ENCODE measurements at regions not wholly inside any gene's neighbourhood (a gene's known extent, or its start where the extent isn't known, plus 50 kb on each side); places are given as distances from the start of the nearest gene placed in this dataset.

DNA sequence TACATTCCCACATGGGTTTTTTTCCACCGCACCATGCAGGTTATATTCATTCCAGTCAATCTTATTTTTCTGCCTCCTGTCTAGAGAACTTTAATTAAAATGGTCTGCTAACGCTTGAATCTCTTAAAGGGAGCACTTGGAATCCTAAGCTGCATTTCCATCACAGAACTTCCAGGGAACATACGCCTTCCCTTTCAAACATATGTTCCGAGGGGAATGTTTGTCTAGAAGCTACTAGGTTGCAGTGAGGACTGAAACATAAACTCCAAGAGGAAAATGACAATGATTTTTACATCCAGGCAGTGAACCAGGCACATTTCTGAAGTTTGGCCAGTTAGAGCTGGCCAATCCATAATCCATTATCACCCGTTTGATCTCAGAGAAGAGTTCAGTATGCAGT is 375.5 kb upstream of the NRP1 start:
- H3K9ac ChIP-seq (ENCODE audit: extremely low read depth, insufficient read length, low read length), result no peak overlapping the region
- no peaks in the 10 kb centered on the region for H4K20me1 ChIP-seq (ENCODE audit: control insufficient read depth, insufficient read depth, insufficient read length)
- no peak overlapping the region for H3K18ac ChIP-seq (ENCODE audit: insufficient read length, low read depth, low read length)
- no peaks in the 10 kb centered on the region for H3K79me1 ChIP-seq (ENCODE audit: insufficient read depth, low read depth, low read length, poor library complexity, severe bottlenecking)
- Mint-ChIP-seq H3K4me3 (no peak overlapping the region), H3K27ac (no peak overlapping the region), H3K9me3 (no peaks in the 10 kb centered on the region), H3K36me3 (ENCODE audit: insufficient read depth in 1 of 3, low read depth in 3 of 3) (no peaks in the 10 kb centered on the region; a peak in 2 of 7 replicates), H3K27me3 (ENCODE audit: low read depth) (no peaks in the 10 kb centered on the region), H3K4me1 (peaks cover 4 to 13% of the 10 kb centered on the region in 2 experiments; a peak in 3 of 4 replicates)
- TF ChIP-seq, protein P1, sequence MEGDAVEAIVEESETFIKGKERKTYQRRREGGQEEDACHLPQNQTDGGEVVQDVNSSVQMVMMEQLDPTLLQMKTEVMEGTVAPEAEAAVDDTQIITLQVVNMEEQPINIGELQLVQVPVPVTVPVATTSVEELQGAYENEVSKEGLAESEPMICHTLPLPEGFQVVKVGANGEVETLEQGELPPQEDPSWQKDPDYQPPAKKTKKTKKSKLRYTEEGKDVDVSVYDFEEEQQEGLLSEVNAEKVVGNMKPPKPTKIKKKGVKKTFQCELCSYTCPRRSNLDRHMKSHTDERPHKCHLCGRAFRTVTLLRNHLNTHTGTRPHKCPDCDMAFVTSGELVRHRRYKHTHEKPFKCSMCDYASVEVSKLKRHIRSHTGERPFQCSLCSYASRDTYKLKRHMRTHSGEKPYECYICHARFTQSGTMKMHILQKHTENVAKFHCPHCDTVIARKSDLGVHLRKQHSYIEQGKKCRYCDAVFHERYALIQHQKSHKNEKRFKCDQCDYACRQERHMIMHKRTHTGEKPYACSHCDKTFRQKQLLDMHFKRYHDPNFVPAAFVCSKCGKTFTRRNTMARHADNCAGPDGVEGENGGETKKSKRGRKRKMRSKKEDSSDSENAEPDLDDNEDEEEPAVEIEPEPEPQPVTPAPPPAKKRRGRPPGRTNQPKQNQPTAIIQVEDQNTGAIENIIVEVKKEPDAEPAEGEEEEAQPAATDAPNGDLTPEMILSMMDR (conservative IDR thresholded peaks at IDR 0.05), result no peak
- H3K27ac ChIP-seq (ENCODE audit: insufficient read length, low read depth, low read length), result no peak overlapping the region
- H3K79me2 ChIP-seq (ENCODE audit: insufficient read depth, low read length), result no peaks in the 10 kb centered on the region
- no peak overlapping the region for H4K91ac ChIP-seq (ENCODE audit: insufficient read length, low read depth, low read length)
- no peaks in the 10 kb centered on the region for H3K4me1 ChIP-seq (ENCODE audit: insufficient read depth, low read length)
- H3K56ac ChIP-seq (ENCODE audit: insufficient read length, low read depth, low read length), result no peak overlapping the region
- no peak overlapping the region for H2AFZ ChIP-seq (ENCODE audit: low read length)
- no peak overlapping the region for H2AK5ac ChIP-seq (ENCODE audit: insufficient read length, low read length)
- H3K4ac ChIP-seq (ENCODE audit: low read depth, low read length), result no peak overlapping the region
- no peak overlapping the region for H3K14ac ChIP-seq (ENCODE audit: insufficient read depth, low read length)
- no peak overlapping the region for H2BK12ac ChIP-seq (ENCODE audit: insufficient read length, low read depth, low read length)
- no peak overlapping the region for H2BK5ac ChIP-seq (ENCODE audit: insufficient read length, low read length)
- WGBS (ENCODE audit: extremely low coverage, insufficient read length, low lambda C conversion rate), result no CpG with 5 or more reads among the region's 5 CpGs
- no peaks in the 10 kb centered on the region for H3K27me3 ChIP-seq (ENCODE audit: insufficient read depth, low read length)
- no peak overlapping the region for H2BK120ac ChIP-seq (ENCODE audit: low read depth, low read length, poor library complexity, severe bottlenecking)
- DNase-seq, result no peak
- H4K8ac ChIP-seq (replicated peaks; ENCODE audit: insufficient read length, low read depth, low read length), result no peak overlapping the region
- H3T11ph ChIP-seq (ENCODE audit: low read length), result no peak overlapping the region
- H3K23me2 ChIP-seq (ENCODE audit: insufficient read length, low read depth, low read length, poor library complexity, severe bottlenecking), result no peaks in the 10 kb centered on the region
- no peaks in the 10 kb centered on the region for H3K9me3 ChIP-seq (ENCODE audit: control insufficient read depth, low read depth, low read length)
- no peak overlapping the region for H2BK15ac ChIP-seq (ENCODE audit: low read depth, low read length)
- H3K4me2 ChIP-seq (ENCODE audit: insufficient read depth, insufficient read length, low read length), result no peak overlapping the region
- no peak overlapping the region for H4K5ac ChIP-seq (ENCODE audit: insufficient read length, low read depth, low read length)
- no peak overlapping the region for H3K23ac ChIP-seq (ENCODE audit: insufficient read length, low read depth, low read length)
- no peak overlapping the region for H2BK20ac ChIP-seq (ENCODE audit: low read depth, low read length, poor library complexity, severe bottlenecking)

Data from H9 (cell line).